ENCODE measurements at regions not wholly inside any gene's neighbourhood (a gene's known extent, or its start where the extent isn't known, plus 50 kb on each side); places are given as distances from the start of the nearest gene placed in this dataset.

DNA sequence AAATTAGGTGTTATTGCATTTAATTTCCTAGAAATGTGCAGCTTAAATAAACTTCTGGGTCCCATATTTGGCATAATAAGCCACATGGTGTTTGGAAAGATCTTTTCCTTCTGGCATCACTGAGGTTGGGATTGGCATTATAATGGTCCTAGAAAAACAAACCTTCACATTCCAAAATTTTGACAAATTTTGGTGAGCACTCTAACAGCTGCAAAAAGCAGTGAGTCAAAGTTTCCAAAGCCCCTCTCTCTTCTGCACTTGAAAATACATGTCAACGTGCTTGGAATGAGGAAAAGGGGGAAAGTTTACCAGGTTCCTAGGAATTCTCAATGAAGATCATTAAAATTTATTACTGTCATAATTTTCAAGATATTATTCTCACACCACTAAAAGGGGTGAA, 77.8 kb upstream of the STK17B start:
- DNase-seq = no peak

- no peak for DNase-seq
Observed at GRCh38 chr2:196249860-196250259, 78.5 kb upstream of the STK17B start.

DNA sequence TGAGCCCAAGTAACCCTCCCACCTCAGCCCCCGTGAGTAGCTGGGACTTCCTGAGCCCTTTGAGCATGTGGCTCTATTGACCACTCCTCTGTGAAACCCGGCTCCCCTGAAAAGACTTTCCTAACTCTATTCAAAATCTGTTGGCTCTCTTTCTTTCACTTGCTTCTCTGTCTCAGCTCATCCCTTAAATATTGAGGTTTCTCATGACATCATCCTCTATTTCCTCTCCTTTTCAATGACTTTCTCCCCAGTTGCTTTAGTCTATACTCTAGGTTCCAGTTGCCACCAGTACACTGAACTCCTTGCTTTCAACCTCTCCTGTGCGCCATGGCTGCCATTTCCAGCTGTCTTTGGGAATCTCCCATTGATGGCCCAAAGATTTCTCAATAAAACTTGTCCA, 79.8 kb upstream of the STK17B start:
- no peak for DNase-seq

- no peak for DNase-seq
Observed at GRCh38 chr2:196252408-196253115, 81.2 kb upstream of the STK17B start.

GRCh38 chr2:196253116-196253480, 81.7 kb upstream of the STK17B start:
- no peak for DNase-seq

- DNase-seq = no peak
Observed at GRCh38 chr2:196256585-196256984, 85.2 kb upstream of the STK17B start.

DNA sequence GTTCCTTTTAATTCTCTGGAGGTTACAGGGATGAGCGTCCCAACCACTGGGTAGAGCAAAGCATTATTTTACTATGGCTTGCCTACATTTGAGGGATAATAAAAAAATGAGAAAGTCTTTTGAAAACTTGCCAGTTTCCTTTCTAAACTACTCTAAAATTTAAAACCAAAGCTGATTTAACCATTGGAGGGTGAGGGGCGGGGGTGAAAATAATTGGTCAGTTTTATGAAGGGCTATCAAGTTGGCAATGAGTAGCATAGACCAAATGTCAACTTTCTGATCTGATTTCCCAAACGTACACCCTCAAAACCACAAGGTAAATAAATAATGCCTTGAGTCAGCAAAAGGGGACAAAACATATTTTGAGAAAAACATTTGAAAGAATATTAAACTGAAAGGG, 85.7 kb upstream of the STK17B start:
- no peak for DNase-seq

DNA sequence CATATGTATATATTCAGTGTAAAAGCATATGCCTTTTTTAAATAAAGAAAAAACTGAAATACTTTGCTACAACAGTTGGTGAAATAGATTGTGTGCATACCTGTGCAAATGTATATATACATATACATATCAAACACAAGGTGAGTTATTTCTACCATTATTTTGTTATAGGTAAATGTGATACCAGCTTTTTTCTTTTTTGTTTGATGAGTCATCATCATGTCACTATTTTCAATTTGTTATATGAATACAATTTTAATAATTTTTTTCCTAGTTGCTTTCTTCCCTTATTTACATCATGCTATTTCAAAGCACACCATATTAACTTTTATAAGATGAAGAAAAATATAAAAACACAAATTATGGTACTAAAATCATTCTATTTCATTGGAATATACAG, 87.0 kb upstream of the STK17B start:
- no peak for DNase-seq

- no peak for DNase-seq
Observed at GRCh38 chr2:196259507-196260481, 88.4 kb upstream of the STK17B start.

DNA sequence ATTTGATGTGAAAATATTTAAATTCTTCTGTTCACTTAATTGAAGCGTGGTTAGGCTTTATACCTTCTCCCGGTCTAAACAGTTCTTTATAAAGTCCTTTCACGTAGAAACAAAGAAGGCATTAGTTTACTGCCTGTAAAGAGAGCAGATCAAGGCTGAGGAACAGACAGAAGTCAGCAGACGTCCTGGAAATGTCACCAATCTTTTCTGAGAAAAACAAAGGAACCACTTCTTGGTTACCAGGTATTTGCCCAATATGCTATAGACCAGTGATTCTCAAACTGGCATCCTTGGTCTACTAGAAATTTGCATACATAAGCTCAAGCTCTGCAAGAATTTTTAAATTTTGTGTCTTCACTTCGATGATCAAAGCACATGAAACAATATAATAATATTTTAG, 89.2 kb upstream of the STK17B start:
- no peak for DNase-seq

- DNase-seq = no peak
Observed at GRCh38 chr2:196262606-196263005, 91.2 kb upstream of the STK17B start.

- no peak for DNase-seq
Observed at GRCh38 chr2:196263181-196263747, 91.9 kb upstream of the STK17B start.

DNA sequence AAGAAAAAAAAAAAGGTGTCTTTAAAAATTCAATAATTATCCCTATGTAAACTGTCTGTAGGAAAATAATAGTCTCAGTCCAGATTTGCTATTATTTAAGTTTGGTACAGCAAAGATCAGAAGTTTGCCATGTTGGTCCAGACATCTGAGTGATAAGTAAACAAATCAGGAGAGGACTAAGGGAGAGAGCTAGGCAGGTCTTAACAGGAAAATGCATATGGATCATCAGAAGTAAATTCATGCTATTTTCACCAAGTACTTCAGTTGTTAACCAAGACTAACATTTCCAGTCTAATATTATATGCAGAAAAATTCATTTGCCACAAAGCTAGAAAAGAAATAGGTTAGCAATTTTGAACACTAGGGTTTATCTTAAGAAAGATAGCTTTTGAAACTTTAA, 95.0 kb upstream of the STK17B start:
- DNase-seq = no peak

GRCh38 chr2:196266855-196267254, 95.5 kb upstream of the STK17B start:
- DNase-seq = no peak

- DNase-seq = no peak
Observed at GRCh38 chr2:196268025-196268424, 96.6 kb upstream of the STK17B start.

DNA sequence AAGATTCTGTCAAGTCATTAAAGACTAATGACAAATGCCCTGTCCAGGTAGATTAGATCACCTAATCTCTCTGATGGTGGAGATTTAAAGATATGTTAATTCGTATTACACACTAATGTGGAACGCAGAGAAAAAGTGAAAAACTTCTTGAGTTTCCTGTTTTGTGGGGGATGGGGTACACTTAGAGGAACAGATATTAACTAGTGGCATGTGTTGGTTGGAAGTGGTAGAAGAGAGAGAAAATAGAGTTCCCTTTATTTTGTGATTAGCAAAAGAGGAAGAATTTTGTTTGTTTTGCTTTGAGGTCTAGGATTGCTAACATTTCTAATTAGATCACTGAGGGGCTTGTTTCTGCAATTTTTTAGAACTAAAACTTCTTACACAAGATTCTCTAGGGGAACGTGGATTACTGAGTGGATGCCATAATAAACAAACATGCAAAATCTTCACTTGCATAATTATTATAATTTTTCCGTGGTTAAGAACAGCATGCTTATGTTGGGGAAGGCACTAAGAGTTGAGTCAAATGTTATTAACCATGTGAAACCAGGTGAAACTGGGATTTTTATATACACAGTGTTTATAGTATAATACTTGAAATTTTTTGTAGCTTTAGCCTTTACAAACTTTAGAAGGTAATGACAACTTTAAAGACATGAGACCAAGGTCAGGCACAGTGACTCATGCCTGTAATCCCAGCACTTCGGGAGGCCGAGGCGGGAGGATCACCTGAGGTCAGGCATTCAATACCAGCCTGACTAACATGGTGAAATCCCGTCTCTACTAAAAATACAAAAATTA, 97.4 kb upstream of the STK17B start:
- no peak for DNase-seq

DNA sequence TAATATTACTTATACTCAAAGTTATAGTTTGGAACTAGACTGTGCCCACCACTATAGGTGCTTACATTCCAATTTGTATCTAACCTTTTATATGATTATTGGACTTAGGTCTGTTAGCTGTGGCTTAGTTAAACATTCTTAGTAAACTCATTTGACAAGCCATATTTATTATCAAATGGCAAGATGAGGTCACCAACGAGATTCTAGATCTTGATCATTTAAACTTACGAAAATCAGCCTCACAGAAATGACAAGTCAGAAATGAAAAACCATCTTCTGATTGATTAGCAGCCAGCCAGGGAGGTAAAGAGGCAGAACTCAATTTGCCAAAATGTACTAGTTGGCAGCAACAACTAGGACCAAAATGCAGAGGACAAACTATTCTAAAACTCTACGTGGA, 100.4 kb upstream of the STK17B start:
- no peak for DNase-seq

DNA sequence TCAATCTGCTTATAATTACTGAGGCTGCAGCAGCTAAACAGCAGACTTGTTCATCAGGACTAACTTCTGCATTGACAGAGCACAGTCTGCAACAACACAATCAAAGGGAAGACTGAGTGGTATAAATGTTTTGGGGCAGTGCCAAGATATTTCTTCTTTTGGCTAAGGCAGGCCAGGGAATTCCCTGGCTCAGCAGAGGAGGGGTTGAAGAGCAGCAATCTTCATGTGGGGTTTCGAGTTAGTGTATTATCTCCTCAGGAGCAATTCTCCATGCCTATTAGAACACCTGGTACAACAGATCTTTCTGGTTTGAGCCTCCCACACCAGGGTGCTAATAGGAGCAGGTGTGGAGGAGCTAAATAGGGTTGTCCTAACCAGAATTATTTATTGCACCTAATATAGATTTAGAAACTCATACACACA, 103.0 kb upstream of the STK17B start:
- peak; percentile 12 for DNase-seq

GRCh38 chr2:196275646-196276352, 104.4 kb upstream of the STK17B start:
- DNase-seq = no peak

- DNase-seq = no peak
Observed at GRCh38 chr2:196276421-196276820, 105.0 kb upstream of the STK17B start.

DNA sequence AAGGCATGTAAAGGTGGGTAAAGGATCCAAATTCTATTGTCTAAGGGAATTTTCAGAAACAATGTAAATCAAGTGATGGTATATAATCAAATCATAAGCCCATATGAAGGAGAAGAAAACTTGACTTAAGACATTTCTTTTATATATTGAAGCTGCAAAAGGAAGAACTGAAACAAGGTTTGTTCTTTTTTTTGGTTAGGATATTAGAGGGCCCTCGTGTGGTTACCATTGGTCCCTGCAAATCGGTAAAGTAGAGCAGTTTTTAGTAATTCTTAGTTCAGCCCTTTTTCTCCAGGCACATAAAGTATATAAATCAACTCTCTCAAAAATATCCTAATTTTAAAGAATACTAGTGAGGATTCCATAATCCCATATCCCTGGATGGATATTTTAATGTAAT, 105.6 kb upstream of the STK17B start:
- no peak for DNase-seq

DNA sequence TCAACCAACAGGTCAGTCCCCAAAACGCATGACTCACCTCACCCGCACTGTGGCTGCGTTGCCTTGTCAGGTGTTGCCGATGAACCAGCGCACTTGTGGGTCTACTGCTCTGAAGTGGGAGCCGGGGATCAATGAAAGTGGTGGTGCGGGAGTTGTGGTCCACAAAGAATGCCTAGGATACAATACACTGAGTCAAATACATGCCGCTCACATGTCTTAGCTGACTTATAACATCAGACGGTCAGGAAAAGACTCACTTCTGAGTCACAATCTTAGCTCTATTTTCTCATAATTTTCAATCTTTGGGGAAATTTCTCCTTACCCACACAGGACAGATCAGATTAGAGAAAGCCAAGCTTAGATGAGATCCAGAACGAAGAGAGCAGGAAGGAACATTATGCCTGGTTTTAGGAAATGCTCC, 107.1 kb upstream of the STK17B start:
- no peak for DNase-seq
